H9 (cell line): ENCODE measurements at regions not wholly inside any gene's neighbourhood (a gene's known extent, or its start where the extent isn't known, plus 50 kb on each side); places are given as distances from the start of the nearest gene placed in this dataset.

ENCODE experiments used
- DNase-seq: peaks from one replicate; pipeline ENCODE4 v3.0.0-alpha.2; 2017
- H2AFZ ChIP-seq: one replicate; pipeline ENCODE4 v1.6.1; 2013; ENCODE audit warnings: mild to moderate bottlenecking, low read length, control low read depth, moderate library complexity
- H2AK5ac ChIP-seq: 2 replicates; pipeline ENCODE4 v1.6.1; 2013; ENCODE audit warnings: low read length, control low read depth, mixed read lengths; ENCODE audit not compliant: insufficient read length
- H2BK120ac ChIP-seq: one replicate; pipeline ENCODE4 v1.6.1; 2013; ENCODE audit warnings: low read depth, mild to moderate bottlenecking, low read length, control low read depth, inconsistent platforms; ENCODE audit not compliant: poor library complexity, severe bottlenecking
- H2BK12ac ChIP-seq: 2 replicates; pipeline ENCODE4 v1.6.1; 2013; ENCODE audit warnings: low read length, control low read depth, mixed read lengths, low read depth; ENCODE audit not compliant: insufficient read length
- H2BK15ac ChIP-seq: 2 replicates; pipeline ENCODE4 v1.6.1; 2013; ENCODE audit warnings: low read depth, low read length, control low read depth
- H2BK20ac ChIP-seq: one replicate; pipeline ENCODE4 v1.6.1; 2013; ENCODE audit warnings: low read depth, mild to moderate bottlenecking, low read length, control low read depth, inconsistent platforms; ENCODE audit not compliant: poor library complexity, severe bottlenecking
- H2BK5ac ChIP-seq: 2 replicates; pipeline ENCODE4 v1.6.1; 2013; ENCODE audit warnings: low read length, control low read depth, mixed read lengths; ENCODE audit not compliant: insufficient read length
- H3K14ac ChIP-seq: 2 replicates; pipeline ENCODE4 v1.6.1; 2013; ENCODE audit warnings: low read length, control low read depth; ENCODE audit not compliant: insufficient read depth
- H3K18ac ChIP-seq: 2 replicates; pipeline ENCODE4 v1.6.1; 2013; ENCODE audit warnings: low read depth, mild to moderate bottlenecking, mixed read lengths, low read length, control low read depth; ENCODE audit not compliant: insufficient read length
- H3K23ac ChIP-seq: 2 replicates; pipeline ENCODE4 v1.6.1; 2013; ENCODE audit warnings: low read length, control low read depth, mixed read lengths, low read depth; ENCODE audit not compliant: insufficient read length
- H3K23me2 ChIP-seq: 2 replicates; pipeline ENCODE4 v1.6.1; 2013; ENCODE audit warnings: low read depth, mild to moderate bottlenecking, mixed read lengths, low read length, control low read depth; ENCODE audit not compliant: insufficient read length, poor library complexity, severe bottlenecking
- H3K27ac ChIP-seq: 2 replicates; pipeline ENCODE4 v1.5.1; 2013; ENCODE audit warnings: low read length, control low read depth, mixed read lengths, low read depth; ENCODE audit not compliant: insufficient read length
- H3K27me3 ChIP-seq: 2 replicates; pipeline ENCODE4 v1.6.1; 2013; ENCODE audit warnings: low read length, control low read depth, inconsistent platforms; ENCODE audit not compliant: insufficient read depth
- H3K4ac ChIP-seq: 2 replicates; pipeline ENCODE4 v1.6.1; 2013; ENCODE audit warnings: low read depth, mild to moderate bottlenecking, control low read depth, inconsistent platforms, low read length, moderate library complexity
- H3K4me1 ChIP-seq: 2 replicates; pipeline ENCODE4 v1.6.1; 2013; ENCODE audit warnings: low read length, control low read depth, inconsistent platforms; ENCODE audit not compliant: insufficient read depth
- H3K4me2 ChIP-seq: 2 replicates; pipeline ENCODE4 v1.6.1; 2013; ENCODE audit warnings: low read length, control low read depth, mixed read lengths; ENCODE audit not compliant: insufficient read length, insufficient read depth
- H3K56ac ChIP-seq: 2 replicates; pipeline ENCODE4 v1.6.1; 2013; ENCODE audit warnings: low read depth, mild to moderate bottlenecking, mixed read lengths, low read length, control low read depth; ENCODE audit not compliant: insufficient read length
- H3K79me1 ChIP-seq: 2 replicates; pipeline ENCODE4 v1.6.1; 2013; ENCODE audit warnings: low read depth, mild to moderate bottlenecking, moderate library complexity, low read length, control low read depth, inconsistent platforms; ENCODE audit not compliant: insufficient read depth, poor library complexity, severe bottlenecking
- H3K79me2 ChIP-seq: 2 replicates; pipeline ENCODE4 v1.6.1; 2013; ENCODE audit warnings: low read length, control low read depth, inconsistent platforms; ENCODE audit not compliant: insufficient read depth
- H3K9ac ChIP-seq: 2 replicates; pipeline ENCODE4 v1.6.1; 2013; ENCODE audit warnings: low read length, control low read depth, mixed read lengths; ENCODE audit not compliant: insufficient read length; ENCODE audit errors: extremely low read depth
- H3K9me3 ChIP-seq: one replicate; pipeline ENCODE4 v1.6.1; 2013; ENCODE audit warnings: low read depth, low read length, inconsistent platforms; ENCODE audit not compliant: control insufficient read depth
- H3T11ph ChIP-seq: one replicate; pipeline ENCODE4 v1.6.1; 2013; ENCODE audit warnings: mild to moderate bottlenecking, low read length, control low read depth, inconsistent platforms
- H4K20me1 ChIP-seq: one replicate; pipeline ENCODE4 v1.6.1; 2013; ENCODE audit not compliant: control insufficient read depth, insufficient read length, insufficient read depth
- H4K5ac ChIP-seq: 2 replicates; pipeline ENCODE4 v1.6.1; 2013; ENCODE audit warnings: low read depth, mild to moderate bottlenecking, mixed read lengths, low read length, control low read depth; ENCODE audit not compliant: insufficient read length
- H4K8ac ChIP-seq: replicated peaks from 2 replicates; pipeline ENCODE4 v1.6.1; 2013; ENCODE audit warnings: low read length, control low read depth, mixed read lengths, low read depth; ENCODE audit not compliant: insufficient read length
- H4K91ac ChIP-seq: 2 replicates; pipeline ENCODE4 v1.6.1; 2013; ENCODE audit warnings: low read depth, mild to moderate bottlenecking, moderate library complexity, mixed read lengths, low read length, control low read depth; ENCODE audit not compliant: insufficient read length
- H3K27ac Mint-ChIP-seq, 3 experiments: 2 replicates in 2 of 3; 3 replicates in 1 of 3; pipeline ENCODE4 v1.8.0; 2020 to 2021; ENCODE audit warnings: mixed read lengths in 3 of 3, mild to moderate bottlenecking in 1 of 3, moderate library complexity in 1 of 3
- H3K27me3 Mint-ChIP-seq: 2 replicates; pipeline ENCODE4 v1.8.0; 2021; ENCODE audit warnings: low read depth, mild to moderate bottlenecking, moderate library complexity, mixed read lengths
- H3K36me3 Mint-ChIP-seq, 3 experiments: 2 replicates in 2 of 3; 3 replicates in 1 of 3; pipeline ENCODE4 v1.8.0; 2020 to 2021; ENCODE audit warnings: low read depth in 3 of 3, mixed read lengths in 3 of 3; ENCODE audit not compliant: insufficient read depth in 1 of 3
- H3K4me1 Mint-ChIP-seq, 2 experiments: 2 replicates each; pipeline ENCODE4 v1.8.0; 2020; ENCODE audit warnings: mixed read lengths in 2 of 2
- H3K4me3 Mint-ChIP-seq, 2 experiments: 2 replicates in 1 of 2; 3 replicates in 1 of 2; pipeline ENCODE4 v1.8.0; 2020 to 2021; ENCODE audit warnings: mild to moderate bottlenecking in 2 of 2, mixed read lengths in 2 of 2, moderate library complexity in 1 of 2
- H3K9me3 Mint-ChIP-seq, 2 experiments: 2 replicates in 1 of 2; 3 replicates in 1 of 2; pipeline ENCODE4 v1.8.0; 2020; ENCODE audit warnings: mild to moderate bottlenecking in 2 of 2, mixed read lengths in 2 of 2, moderate library complexity in 1 of 2
- WGBS: extraction: QIAGEN DNeasy Blood & Tissue Kit; methylation state at CpG from one replicate; pipeline ENCODE4 v1.1.7; 2013; ENCODE audit warnings: missing lambda C conversion rate, low lambda C conversion rate, mixed read lengths; ENCODE audit not compliant: insufficient read length; ENCODE audit errors: extremely low coverage; 5-methylcytosine and 5-hydroxymethylcytosine counted together
- TF ChIP-seq, protein P1 (sequence below): fragments of 200-600 bp; sonication (generic); conservative IDR thresholded peaks from 3 replicates; pipeline ENCODE4 v1.8.0; 2021; ENCODE audit warnings: antibody characterized with exemption, mild to moderate bottlenecking

GRCh38 chr16:72224260-72224768, 52.4 kb upstream of the PMFBP1 start:
- H3K14ac ChIP-seq, result no peak overlapping the region
- H2BK15ac ChIP-seq, result no peak overlapping the region
- no peak overlapping the region for H2AK5ac ChIP-seq
- H2BK20ac ChIP-seq, result no peak overlapping the region
- H3K79me2 ChIP-seq, result no peaks in the 10 kb centered on the region
- no peak overlapping the region for H2BK12ac ChIP-seq
- H3K4me2 ChIP-seq, result no peak overlapping the region
- no peak overlapping the region for H3K23ac ChIP-seq
- no peak overlapping the region for H3K4me3 Mint-ChIP-seq
- H2AFZ ChIP-seq, result no peak overlapping the region
- H3K36me3 Mint-ChIP-seq, result no peaks in the 10 kb centered on the region
- H3K9me3 Mint-ChIP-seq, result no peaks in the 10 kb centered on the region
- H3K9me3 ChIP-seq, result no peaks in the 10 kb centered on the region
- H2BK5ac ChIP-seq, result no peak overlapping the region
- no CpG with 5 or more reads among the region's 6 CpGs for WGBS
- H3K23me2 ChIP-seq, result no peaks in the 10 kb centered on the region
- H3K4me1 ChIP-seq, result no peaks in the 10 kb centered on the region; the same call in 1 of the 2 replicates
- no peak overlapping the region for H3K18ac ChIP-seq
- no peak overlapping the region for H4K5ac ChIP-seq
- no peaks in the 10 kb centered on the region for H3K4me1 Mint-ChIP-seq
- H3K4ac ChIP-seq, result no peak overlapping the region
- no peak overlapping the region for H4K91ac ChIP-seq
- TF ChIP-seq, protein P1, sequence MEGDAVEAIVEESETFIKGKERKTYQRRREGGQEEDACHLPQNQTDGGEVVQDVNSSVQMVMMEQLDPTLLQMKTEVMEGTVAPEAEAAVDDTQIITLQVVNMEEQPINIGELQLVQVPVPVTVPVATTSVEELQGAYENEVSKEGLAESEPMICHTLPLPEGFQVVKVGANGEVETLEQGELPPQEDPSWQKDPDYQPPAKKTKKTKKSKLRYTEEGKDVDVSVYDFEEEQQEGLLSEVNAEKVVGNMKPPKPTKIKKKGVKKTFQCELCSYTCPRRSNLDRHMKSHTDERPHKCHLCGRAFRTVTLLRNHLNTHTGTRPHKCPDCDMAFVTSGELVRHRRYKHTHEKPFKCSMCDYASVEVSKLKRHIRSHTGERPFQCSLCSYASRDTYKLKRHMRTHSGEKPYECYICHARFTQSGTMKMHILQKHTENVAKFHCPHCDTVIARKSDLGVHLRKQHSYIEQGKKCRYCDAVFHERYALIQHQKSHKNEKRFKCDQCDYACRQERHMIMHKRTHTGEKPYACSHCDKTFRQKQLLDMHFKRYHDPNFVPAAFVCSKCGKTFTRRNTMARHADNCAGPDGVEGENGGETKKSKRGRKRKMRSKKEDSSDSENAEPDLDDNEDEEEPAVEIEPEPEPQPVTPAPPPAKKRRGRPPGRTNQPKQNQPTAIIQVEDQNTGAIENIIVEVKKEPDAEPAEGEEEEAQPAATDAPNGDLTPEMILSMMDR, result no peak
- no peak overlapping the region for H3K27ac ChIP-seq
- H3K27me3 ChIP-seq, result no peaks in the 10 kb centered on the region
- no peak overlapping the region for H2BK120ac ChIP-seq
- no peak overlapping the region for H4K8ac ChIP-seq
- H4K20me1 ChIP-seq, result no peaks in the 10 kb centered on the region
- H3K27me3 Mint-ChIP-seq, result no peaks in the 10 kb centered on the region
- no peaks in the 10 kb centered on the region for H3K79me1 ChIP-seq
- H3K9ac ChIP-seq, result no peak overlapping the region
- H3K27ac Mint-ChIP-seq, result no peak overlapping the region
- no peak overlapping the region for H3T11ph ChIP-seq
- no peak overlapping the region for H3K56ac ChIP-seq
- no peak for DNase-seq
